H9 (cell line): ENCODE measurements at regions not wholly inside any gene's neighbourhood (a gene's known extent, or its start where the extent isn't known, plus 50 kb on each side); places are given as distances from the start of the nearest gene placed in this dataset.

Experiments used
- DNase-seq: peaks from one replicate; pipeline ENCODE4 v3.0.0-alpha.2; 2017
- H2AFZ ChIP-seq: one replicate; pipeline ENCODE4 v1.6.1; 2013; ENCODE audit warnings: mild to moderate bottlenecking, low read length, control low read depth, moderate library complexity
- H2AK5ac ChIP-seq: 2 replicates; pipeline ENCODE4 v1.6.1; 2013; ENCODE audit warnings: low read length, control low read depth, mixed read lengths; ENCODE audit not compliant: insufficient read length
- H2BK120ac ChIP-seq: one replicate; pipeline ENCODE4 v1.6.1; 2013; ENCODE audit warnings: low read depth, mild to moderate bottlenecking, low read length, control low read depth, inconsistent platforms; ENCODE audit not compliant: poor library complexity, severe bottlenecking
- H2BK12ac ChIP-seq: 2 replicates; pipeline ENCODE4 v1.6.1; 2013; ENCODE audit warnings: low read length, control low read depth, mixed read lengths, low read depth; ENCODE audit not compliant: insufficient read length
- H2BK15ac ChIP-seq: 2 replicates; pipeline ENCODE4 v1.6.1; 2013; ENCODE audit warnings: low read depth, low read length, control low read depth
- H2BK20ac ChIP-seq: one replicate; pipeline ENCODE4 v1.6.1; 2013; ENCODE audit warnings: low read depth, mild to moderate bottlenecking, low read length, control low read depth, inconsistent platforms; ENCODE audit not compliant: poor library complexity, severe bottlenecking
- H2BK5ac ChIP-seq: 2 replicates; pipeline ENCODE4 v1.6.1; 2013; ENCODE audit warnings: low read length, control low read depth, mixed read lengths; ENCODE audit not compliant: insufficient read length
- H3K14ac ChIP-seq: 2 replicates; pipeline ENCODE4 v1.6.1; 2013; ENCODE audit warnings: low read length, control low read depth; ENCODE audit not compliant: insufficient read depth
- H3K18ac ChIP-seq: 2 replicates; pipeline ENCODE4 v1.6.1; 2013; ENCODE audit warnings: low read depth, mild to moderate bottlenecking, mixed read lengths, low read length, control low read depth; ENCODE audit not compliant: insufficient read length
- H3K23ac ChIP-seq: 2 replicates; pipeline ENCODE4 v1.6.1; 2013; ENCODE audit warnings: low read length, control low read depth, mixed read lengths, low read depth; ENCODE audit not compliant: insufficient read length
- H3K23me2 ChIP-seq: 2 replicates; pipeline ENCODE4 v1.6.1; 2013; ENCODE audit warnings: low read depth, mild to moderate bottlenecking, mixed read lengths, low read length, control low read depth; ENCODE audit not compliant: insufficient read length, poor library complexity, severe bottlenecking
- H3K27ac ChIP-seq: 2 replicates; pipeline ENCODE4 v1.5.1; 2013; ENCODE audit warnings: low read length, control low read depth, mixed read lengths, low read depth; ENCODE audit not compliant: insufficient read length
- H3K27me3 ChIP-seq: 2 replicates; pipeline ENCODE4 v1.6.1; 2013; ENCODE audit warnings: low read length, control low read depth, inconsistent platforms; ENCODE audit not compliant: insufficient read depth
- H3K4ac ChIP-seq: 2 replicates; pipeline ENCODE4 v1.6.1; 2013; ENCODE audit warnings: low read depth, mild to moderate bottlenecking, control low read depth, inconsistent platforms, low read length, moderate library complexity
- H3K4me1 ChIP-seq: 2 replicates; pipeline ENCODE4 v1.6.1; 2013; ENCODE audit warnings: low read length, control low read depth, inconsistent platforms; ENCODE audit not compliant: insufficient read depth
- H3K4me2 ChIP-seq: 2 replicates; pipeline ENCODE4 v1.6.1; 2013; ENCODE audit warnings: low read length, control low read depth, mixed read lengths; ENCODE audit not compliant: insufficient read length, insufficient read depth
- H3K56ac ChIP-seq: 2 replicates; pipeline ENCODE4 v1.6.1; 2013; ENCODE audit warnings: low read depth, mild to moderate bottlenecking, mixed read lengths, low read length, control low read depth; ENCODE audit not compliant: insufficient read length
- H3K79me1 ChIP-seq: 2 replicates; pipeline ENCODE4 v1.6.1; 2013; ENCODE audit warnings: low read depth, mild to moderate bottlenecking, moderate library complexity, low read length, control low read depth, inconsistent platforms; ENCODE audit not compliant: insufficient read depth, poor library complexity, severe bottlenecking
- H3K79me2 ChIP-seq: 2 replicates; pipeline ENCODE4 v1.6.1; 2013; ENCODE audit warnings: low read length, control low read depth, inconsistent platforms; ENCODE audit not compliant: insufficient read depth
- H3K9ac ChIP-seq: 2 replicates; pipeline ENCODE4 v1.6.1; 2013; ENCODE audit warnings: low read length, control low read depth, mixed read lengths; ENCODE audit not compliant: insufficient read length; ENCODE audit errors: extremely low read depth
- H3K9me3 ChIP-seq: one replicate; pipeline ENCODE4 v1.6.1; 2013; ENCODE audit warnings: low read depth, low read length, inconsistent platforms; ENCODE audit not compliant: control insufficient read depth
- H3T11ph ChIP-seq: one replicate; pipeline ENCODE4 v1.6.1; 2013; ENCODE audit warnings: mild to moderate bottlenecking, low read length, control low read depth, inconsistent platforms
- H4K20me1 ChIP-seq: one replicate; pipeline ENCODE4 v1.6.1; 2013; ENCODE audit not compliant: control insufficient read depth, insufficient read length, insufficient read depth
- H4K5ac ChIP-seq: 2 replicates; pipeline ENCODE4 v1.6.1; 2013; ENCODE audit warnings: low read depth, mild to moderate bottlenecking, mixed read lengths, low read length, control low read depth; ENCODE audit not compliant: insufficient read length
- H4K8ac ChIP-seq: replicated peaks from 2 replicates; pipeline ENCODE4 v1.6.1; 2013; ENCODE audit warnings: low read length, control low read depth, mixed read lengths, low read depth; ENCODE audit not compliant: insufficient read length
- H4K91ac ChIP-seq: 2 replicates; pipeline ENCODE4 v1.6.1; 2013; ENCODE audit warnings: low read depth, mild to moderate bottlenecking, moderate library complexity, mixed read lengths, low read length, control low read depth; ENCODE audit not compliant: insufficient read length
- H3K27ac Mint-ChIP-seq, 3 experiments: 2 replicates in 2 of 3; 3 replicates in 1 of 3; pipeline ENCODE4 v1.8.0; 2020 to 2021; ENCODE audit warnings: mixed read lengths in 3 of 3, mild to moderate bottlenecking in 1 of 3, moderate library complexity in 1 of 3
- H3K27me3 Mint-ChIP-seq: 2 replicates; pipeline ENCODE4 v1.8.0; 2021; ENCODE audit warnings: low read depth, mild to moderate bottlenecking, moderate library complexity, mixed read lengths
- H3K36me3 Mint-ChIP-seq, 3 experiments: 2 replicates in 2 of 3; 3 replicates in 1 of 3; pipeline ENCODE4 v1.8.0; 2020 to 2021; ENCODE audit warnings: low read depth in 3 of 3, mixed read lengths in 3 of 3; ENCODE audit not compliant: insufficient read depth in 1 of 3
- H3K4me1 Mint-ChIP-seq, 2 experiments: 2 replicates each; pipeline ENCODE4 v1.8.0; 2020; ENCODE audit warnings: mixed read lengths in 2 of 2
- H3K4me3 Mint-ChIP-seq, 2 experiments: 2 replicates in 1 of 2; 3 replicates in 1 of 2; pipeline ENCODE4 v1.8.0; 2020 to 2021; ENCODE audit warnings: mild to moderate bottlenecking in 2 of 2, mixed read lengths in 2 of 2, moderate library complexity in 1 of 2
- H3K9me3 Mint-ChIP-seq, 2 experiments: 2 replicates in 1 of 2; 3 replicates in 1 of 2; pipeline ENCODE4 v1.8.0; 2020; ENCODE audit warnings: mild to moderate bottlenecking in 2 of 2, mixed read lengths in 2 of 2, moderate library complexity in 1 of 2
- CTCF ChIP-seq: fragments of 200-600 bp; sonication (generic); conservative IDR thresholded peaks from 3 replicates; pipeline ENCODE4 v1.8.0; 2021; ENCODE audit warnings: antibody characterized with exemption, mild to moderate bottlenecking
- WGBS: extraction: QIAGEN DNeasy Blood & Tissue Kit; methylation state at CpG from one replicate; pipeline ENCODE4 v1.1.7; 2013; ENCODE audit warnings: missing lambda C conversion rate, low lambda C conversion rate, mixed read lengths; ENCODE audit not compliant: insufficient read length; ENCODE audit errors: extremely low coverage; 5-methylcytosine and 5-hydroxymethylcytosine counted together

GRCh38 chr12:60020068-60020467 is 424.2 kb downstream of the SLC16A7 start:
- Histone ChIP-seq H2BK12ac (no peak overlapping the region), H4K5ac (no peak overlapping the region), H4K91ac (no peak overlapping the region), H3K9me3 (no peaks in the 10 kb centered on the region), H3K27me3 (no peaks in the 10 kb centered on the region), H3K4me2 (no peak overlapping the region), H2BK15ac (no peak overlapping the region), H3K23me2 (no peaks in the 10 kb centered on the region), H3K18ac (no peak overlapping the region), H2BK20ac (no peak overlapping the region), H3K4me1 (no peaks in the 10 kb centered on the region), H2AFZ (no peak overlapping the region), H3K27ac (no peak overlapping the region), H3K9ac (no peak overlapping the region), H2BK120ac (no peak overlapping the region), H3K14ac (no peak overlapping the region), H2AK5ac (no peak overlapping the region), H4K20me1 (no peaks in the 10 kb centered on the region), H3K79me1 (no peaks in the 10 kb centered on the region), H3K4ac (no peak overlapping the region), H4K8ac (no peak overlapping the region), H3T11ph (no peak overlapping the region), H3K79me2 (no peaks in the 10 kb centered on the region), H3K23ac (no peak overlapping the region), H2BK5ac (no peak overlapping the region), H3K56ac (no peak overlapping the region)
- Mint-ChIP-seq H3K27ac (no peak overlapping the region), H3K36me3 (no peaks in the 10 kb centered on the region; a peak in 1 of 7 replicates), H3K9me3 (peaks cover 0 to 3% of the 10 kb centered on the region in 2 experiments; a peak in 2 of 5 replicates), H3K27me3 (no peaks in the 10 kb centered on the region), H3K4me3 (no peak overlapping the region), H3K4me1 (no peaks in the 10 kb centered on the region)
- no CpG with 5 or more reads among the region's 2 CpGs for WGBS
- no peak for TF ChIP-seq CTCF
- no peak for DNase-seq
